SH-SY5Y (cell line): ENCODE measurements at regions not wholly inside any gene's neighbourhood (a gene's known extent, or its start where the extent isn't known, plus 50 kb on each side); places are given as distances from the start of the nearest gene placed in this dataset.

ENCODE experiments used
- GATA2 ChIP-seq: IDR thresholded peaks from 2 replicates; pipeline ENCODE4 v1.6.1; 2011; ENCODE audit warnings: mild to moderate bottlenecking, low read depth, low read length
- GATA3 ChIP-seq: IDR thresholded peaks from 2 replicates; pipeline ENCODE4 v1.6.1; 2011; ENCODE audit warnings: low read depth, mild to moderate bottlenecking, low read length, moderate library complexity

- TF ChIP-seq GATA3: no peak
- TF ChIP-seq GATA2: no peak
Measured at GRCh38 chr7:81031996-81032395, 113.1 kb upstream of the SEMA3C start.

GRCh38 chr7:81031243-81031642 is 112.4 kb upstream of the SEMA3C start:
- TF ChIP-seq GATA3 (no peak), GATA2 (no peak)

DNA sequence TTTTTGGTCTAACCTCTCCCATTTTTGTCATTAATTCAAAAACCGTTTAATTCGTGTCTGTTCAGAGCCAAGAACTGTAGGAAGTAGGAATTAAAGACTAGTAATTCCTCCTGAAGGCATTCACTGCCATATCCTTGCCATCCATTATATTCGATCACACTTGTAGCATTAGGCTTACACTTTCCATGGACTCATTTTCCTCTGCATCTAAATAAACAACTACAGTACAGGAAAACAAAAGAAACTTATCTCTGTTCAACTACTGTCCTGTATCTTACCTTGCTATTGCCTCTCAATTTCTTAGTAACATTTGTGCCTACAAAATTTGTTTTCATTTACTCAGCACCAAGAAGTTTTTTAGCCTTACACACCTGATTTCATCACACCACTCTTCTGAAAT is 111.6 kb upstream of the SEMA3C start:
- TF ChIP-seq GATA3 (no peak), GATA2 (no peak)

GRCh38 chr7:81029511-81029910 is 110.7 kb upstream of the SEMA3C start:
- TF ChIP-seq GATA3 (no peak), GATA2 (no peak)

GRCh38 chr7:81025360-81025759 is 106.5 kb upstream of the SEMA3C start:
- TF ChIP-seq GATA3 (no peak), GATA2 (no peak)

DNA sequence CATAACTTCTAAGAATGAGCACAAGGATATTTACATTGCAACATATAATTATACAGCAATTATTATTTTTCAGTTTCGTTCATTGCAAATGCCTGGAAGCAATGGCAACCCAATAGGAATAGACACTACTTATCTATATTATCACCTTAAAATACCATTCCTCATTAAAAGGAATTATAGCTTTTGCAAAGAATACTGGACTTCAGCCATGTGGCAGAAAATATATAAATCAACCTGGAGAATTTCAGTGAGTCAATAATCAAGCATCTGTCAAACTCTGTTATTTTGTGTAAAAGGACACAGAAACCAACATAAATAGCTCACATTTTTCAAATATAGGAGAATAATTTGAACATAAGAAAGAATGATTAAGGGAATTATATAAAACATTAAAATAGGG is 96.1 kb upstream of the SEMA3C start:
- TF ChIP-seq GATA2 (no peak), GATA3 (no peak)

DNA sequence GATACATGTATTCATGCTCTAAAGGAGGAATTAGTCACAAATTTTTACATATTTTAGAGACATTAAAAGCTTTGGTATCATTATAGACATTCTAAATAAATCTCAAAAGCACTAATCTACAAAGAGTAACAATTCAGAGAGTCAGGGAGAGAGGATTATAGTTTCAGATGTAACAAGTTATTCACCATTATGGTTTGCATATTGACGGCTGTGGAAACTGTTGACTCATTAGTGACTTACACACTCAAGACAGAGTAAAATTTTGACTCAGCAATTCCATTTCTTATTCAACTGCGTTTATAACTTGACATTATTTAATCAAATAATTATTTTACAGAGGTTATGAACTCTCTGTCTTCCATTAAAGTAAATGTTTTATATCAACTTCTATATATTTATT is 95.4 kb upstream of the SEMA3C start:
- TF ChIP-seq GATA3 (no peak), GATA2 (no peak)

GRCh38 chr7:81013083-81013817 is 94.4 kb upstream of the SEMA3C start:
- no peak for TF ChIP-seq GATA2
- TF ChIP-seq GATA3: no peak

GRCh38 chr7:81008901-81009300 is 90.0 kb upstream of the SEMA3C start:
- TF ChIP-seq GATA2 (no peak), GATA3 (no peak)

- TF ChIP-seq GATA3 (no peak), GATA2 (no peak)
Measured at GRCh38 chr7:81007051-81007450, 88.2 kb upstream of the SEMA3C start.

DNA sequence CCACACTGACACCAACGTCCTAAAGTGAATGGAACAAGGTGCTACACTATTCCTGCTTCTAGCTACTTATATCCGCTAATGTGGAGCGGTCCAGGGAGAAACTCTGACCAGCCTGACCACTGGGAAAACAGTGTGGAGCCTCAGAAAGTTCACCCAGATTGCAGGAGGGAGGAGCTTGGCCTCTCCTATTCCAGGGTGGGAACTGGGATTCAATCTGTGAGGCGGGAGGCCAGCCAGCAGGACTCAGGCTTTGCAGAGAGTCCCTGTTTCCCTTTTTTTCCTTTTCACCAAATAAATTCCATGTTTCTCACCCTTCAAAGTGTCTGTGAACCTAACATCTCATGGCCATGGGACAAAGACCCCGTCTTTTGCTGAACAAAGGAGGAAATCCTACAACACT is 86.4 kb upstream of the SEMA3C start:
- no peak for TF ChIP-seq GATA3
- no peak for TF ChIP-seq GATA2

DNA sequence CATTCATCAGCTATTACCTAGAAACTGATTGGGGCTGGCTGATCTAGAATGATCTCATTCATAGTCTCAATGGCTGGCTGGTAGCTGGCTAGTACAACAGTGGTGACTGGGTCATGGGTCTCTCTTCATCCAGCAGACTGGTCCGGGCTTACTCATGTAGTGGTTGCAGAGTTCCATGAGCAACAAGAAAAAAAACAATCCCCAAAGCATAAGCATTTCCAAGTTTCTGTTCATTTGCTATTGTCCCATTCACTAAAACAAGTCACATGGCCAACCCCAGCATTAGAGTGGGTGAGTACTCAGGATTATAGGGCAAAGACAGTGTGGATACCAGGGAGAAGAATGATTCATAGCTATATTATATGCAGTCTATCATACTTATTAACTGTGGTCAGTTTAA is 85.2 kb upstream of the SEMA3C start:
- no peak for TF ChIP-seq GATA3

DNA sequence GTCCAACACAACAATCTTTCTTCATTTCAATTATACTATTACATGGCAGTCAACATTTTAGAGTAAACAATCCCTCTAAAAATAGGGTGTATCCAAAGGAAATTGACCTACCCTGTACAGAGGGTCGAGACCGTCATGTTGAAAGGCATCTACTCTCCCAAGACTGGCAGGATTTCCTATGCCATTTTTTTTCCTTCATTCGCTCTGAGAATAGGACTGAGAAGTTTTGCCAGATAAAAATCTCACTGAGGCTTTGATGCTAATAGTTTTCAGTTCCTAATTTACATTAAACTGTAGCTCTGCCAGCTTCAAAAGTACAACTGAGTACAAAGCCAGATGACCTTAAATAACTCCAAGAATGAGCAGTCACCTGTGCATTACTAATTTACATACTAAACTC is 84.5 kb upstream of the SEMA3C start:
- no peak for TF ChIP-seq GATA2
- TF ChIP-seq GATA3: 0 out of 2 replicates have a peak, but pooled peaks have one; percentile 15

- TF ChIP-seq GATA2: no peak
- TF ChIP-seq GATA3: no peak
Measured at GRCh38 chr7:81002421-81002820, 83.6 kb upstream of the SEMA3C start.

DNA sequence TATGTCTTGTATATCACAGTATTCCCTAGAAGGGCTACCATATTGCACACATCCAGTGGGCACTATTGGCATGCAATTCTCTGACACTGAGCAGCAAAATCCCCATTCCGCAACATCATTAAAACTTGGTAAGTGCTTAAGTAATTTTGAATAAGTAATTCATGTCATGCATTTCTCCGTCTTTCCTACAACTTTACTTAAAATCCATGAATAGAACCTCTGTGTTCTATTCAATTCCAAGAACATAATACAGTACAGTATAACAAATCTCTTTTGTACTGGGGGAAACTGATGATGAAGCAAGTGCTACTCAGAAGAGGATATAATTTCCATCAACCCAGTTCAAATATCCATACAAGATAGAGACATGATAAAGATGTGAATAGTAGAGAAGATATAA is 80.9 kb upstream of the SEMA3C start:
- TF ChIP-seq GATA2: no peak

DNA sequence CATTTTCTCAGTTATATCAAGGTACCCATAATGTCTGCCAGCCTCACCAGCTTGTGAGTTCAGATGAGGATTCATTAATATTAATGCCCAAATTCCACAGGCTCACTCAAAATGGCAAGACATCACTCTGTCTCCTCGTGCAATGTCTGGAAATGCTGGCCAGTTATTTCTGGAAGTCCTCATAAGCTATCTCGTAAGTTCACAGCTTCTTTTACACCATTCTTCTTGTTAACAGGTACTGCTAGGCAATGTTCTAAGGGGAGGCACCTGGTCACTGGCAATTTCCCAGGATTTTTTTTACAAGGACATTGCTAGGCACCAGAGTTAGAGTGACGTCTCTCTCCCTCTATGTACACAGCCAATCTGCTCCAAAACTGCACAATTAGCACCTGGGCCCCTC is 80.2 kb upstream of the SEMA3C start:
- TF ChIP-seq GATA2 (no peak), GATA3 (no peak)

DNA sequence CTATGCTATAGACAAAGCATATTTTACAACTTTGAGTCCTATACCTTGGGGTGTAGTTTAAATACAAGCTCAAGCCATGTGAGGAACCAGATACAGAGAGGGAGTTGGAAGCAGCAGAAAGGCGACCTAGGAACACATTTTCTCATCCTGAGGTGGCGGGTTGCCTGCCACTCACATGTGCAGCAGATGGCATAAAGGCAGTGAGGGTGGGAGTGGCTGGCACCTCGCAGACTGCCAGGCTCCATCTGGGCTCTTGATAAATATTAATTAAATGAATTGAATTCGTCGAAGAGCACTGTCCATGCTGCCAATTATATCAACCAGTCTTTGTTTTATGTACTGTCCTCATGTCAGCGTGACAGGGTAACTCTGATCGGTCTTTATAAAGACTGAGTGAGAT is 79.0 kb upstream of the SEMA3C start:
- no peak for TF ChIP-seq GATA2
- no peak for TF ChIP-seq GATA3
